ENCODE measurements at regions not wholly inside any gene's neighbourhood (a gene's known extent, or its start where the extent isn't known, plus 50 kb on each side); places are given as distances from the start of the nearest gene placed in this dataset.

DNA sequence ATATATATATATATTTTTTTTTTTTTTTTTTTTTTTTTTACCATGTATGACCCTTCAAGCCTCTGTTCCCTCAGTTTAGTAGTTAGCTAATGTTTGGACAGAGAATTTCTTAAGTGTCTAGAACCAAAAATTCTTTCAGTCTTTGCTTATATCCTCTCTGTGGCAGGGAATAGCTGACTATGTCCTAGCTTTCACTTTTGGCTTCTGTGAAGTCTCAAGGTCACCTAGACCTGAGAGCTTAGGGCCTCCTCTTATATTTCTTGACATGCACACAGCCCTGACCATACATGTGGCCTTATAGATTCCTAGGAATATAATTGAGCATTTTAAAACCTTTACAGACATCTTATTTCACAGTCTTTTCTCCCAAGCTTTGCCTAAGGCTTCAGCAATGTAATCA lies 930.8 kb upstream of the CDH9 start:
- H3K4me2 ChIP-seq (ENCODE audit: insufficient read depth, low read length) = no peak overlapping the region
- H3K27ac ChIP-seq (ENCODE audit: low read depth, low read length) = no peak overlapping the region
- peaks cover 9% of the 10 kb centered on the region for H3K9me3 ChIP-seq (ENCODE audit: low read depth, low read length)
- TF ChIP-seq, protein P1, sequence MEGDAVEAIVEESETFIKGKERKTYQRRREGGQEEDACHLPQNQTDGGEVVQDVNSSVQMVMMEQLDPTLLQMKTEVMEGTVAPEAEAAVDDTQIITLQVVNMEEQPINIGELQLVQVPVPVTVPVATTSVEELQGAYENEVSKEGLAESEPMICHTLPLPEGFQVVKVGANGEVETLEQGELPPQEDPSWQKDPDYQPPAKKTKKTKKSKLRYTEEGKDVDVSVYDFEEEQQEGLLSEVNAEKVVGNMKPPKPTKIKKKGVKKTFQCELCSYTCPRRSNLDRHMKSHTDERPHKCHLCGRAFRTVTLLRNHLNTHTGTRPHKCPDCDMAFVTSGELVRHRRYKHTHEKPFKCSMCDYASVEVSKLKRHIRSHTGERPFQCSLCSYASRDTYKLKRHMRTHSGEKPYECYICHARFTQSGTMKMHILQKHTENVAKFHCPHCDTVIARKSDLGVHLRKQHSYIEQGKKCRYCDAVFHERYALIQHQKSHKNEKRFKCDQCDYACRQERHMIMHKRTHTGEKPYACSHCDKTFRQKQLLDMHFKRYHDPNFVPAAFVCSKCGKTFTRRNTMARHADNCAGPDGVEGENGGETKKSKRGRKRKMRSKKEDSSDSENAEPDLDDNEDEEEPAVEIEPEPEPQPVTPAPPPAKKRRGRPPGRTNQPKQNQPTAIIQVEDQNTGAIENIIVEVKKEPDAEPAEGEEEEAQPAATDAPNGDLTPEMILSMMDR (IDR thresholded peaks at IDR 0.05; ENCODE audit: extremely low read depth, low read depth, low read length) = no peak
- no peaks in the 10 kb centered on the region for H3K79me2 ChIP-seq (ENCODE audit: insufficient read depth, low read length)
- H4K20me1 ChIP-seq (ENCODE audit: insufficient read depth, low read length) = no peaks in the 10 kb centered on the region
- DNase-seq (ENCODE audit: insufficient read length, low spot score, missing footprints) = no peak
- H3K4me1 ChIP-seq (ENCODE audit: insufficient read depth, low read length) = no peaks in the 10 kb centered on the region
- H3K4me3 ChIP-seq (ENCODE audit: insufficient read depth, low read length) = no peak overlapping the region
- no peak overlapping the region for H2AFZ ChIP-seq (ENCODE audit: low read length)
- no peaks in the 10 kb centered on the region for H3K27me3 ChIP-seq (ENCODE audit: insufficient read depth, low read length)
- no peaks in the 10 kb centered on the region for H3K36me3 ChIP-seq (ENCODE audit: insufficient read depth, low read length)

DNA sequence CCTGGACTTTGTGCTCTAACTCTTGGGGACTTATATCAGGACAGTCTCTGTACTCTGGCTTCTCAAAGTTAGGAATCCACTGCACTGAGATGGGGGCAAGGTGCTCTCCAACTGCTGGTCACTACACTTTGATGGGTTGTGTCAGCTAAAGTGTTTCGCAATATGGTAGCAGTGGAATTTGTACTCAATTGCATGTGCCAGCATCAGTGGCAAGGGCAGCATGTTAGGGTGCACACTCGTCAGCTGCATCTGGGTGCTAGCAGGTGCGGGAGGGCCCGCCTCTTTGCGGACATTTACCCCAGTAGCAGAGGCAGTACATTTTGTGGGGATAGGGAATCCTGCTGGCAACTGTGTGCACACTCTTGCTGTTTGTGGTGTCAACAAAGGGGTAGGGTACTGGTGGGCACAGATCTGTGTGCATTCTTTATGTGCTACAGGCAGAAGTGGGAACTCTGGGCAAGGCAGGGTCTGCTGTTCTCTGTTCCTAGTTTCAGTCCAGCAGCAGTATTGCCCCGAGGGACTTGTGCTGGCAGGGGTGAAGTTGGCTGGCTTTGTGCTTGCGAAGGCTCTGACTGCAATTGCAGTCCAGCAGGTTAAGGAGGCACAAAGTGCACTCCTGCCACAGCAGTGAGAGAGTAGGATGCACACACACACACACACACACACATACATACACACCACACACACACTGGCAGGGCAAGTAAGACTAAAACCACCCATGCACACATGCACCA lies 924.8 kb upstream of the CDH9 start:
- no peaks in the 10 kb centered on the region for H3K4me1 ChIP-seq (ENCODE audit: insufficient read depth, low read length)
- DNase-seq (ENCODE audit: insufficient read length, low spot score, missing footprints) = no peak
- H3K4me3 ChIP-seq (ENCODE audit: insufficient read depth, low read length) = no peak overlapping the region
- no peak overlapping the region for H3K4me2 ChIP-seq (ENCODE audit: insufficient read depth, low read length)
- TF ChIP-seq, protein P1 (IDR thresholded peaks at IDR 0.05; ENCODE audit: extremely low read depth, low read depth, low read length) = no peak
- no peaks in the 10 kb centered on the region for H3K27me3 ChIP-seq (ENCODE audit: insufficient read depth, low read length)
- H3K27ac ChIP-seq (ENCODE audit: low read depth, low read length) = no peak overlapping the region
- no peaks in the 10 kb centered on the region for H3K79me2 ChIP-seq (ENCODE audit: insufficient read depth, low read length)
- no peak overlapping the region for H2AFZ ChIP-seq (ENCODE audit: low read length)
- peaks cover 13% of the 10 kb centered on the region for H3K9me3 ChIP-seq (ENCODE audit: low read depth, low read length)
- H3K36me3 ChIP-seq (ENCODE audit: insufficient read depth, low read length) = no peaks in the 10 kb centered on the region
- no peaks in the 10 kb centered on the region for H4K20me1 ChIP-seq (ENCODE audit: insufficient read depth, low read length)

DNA sequence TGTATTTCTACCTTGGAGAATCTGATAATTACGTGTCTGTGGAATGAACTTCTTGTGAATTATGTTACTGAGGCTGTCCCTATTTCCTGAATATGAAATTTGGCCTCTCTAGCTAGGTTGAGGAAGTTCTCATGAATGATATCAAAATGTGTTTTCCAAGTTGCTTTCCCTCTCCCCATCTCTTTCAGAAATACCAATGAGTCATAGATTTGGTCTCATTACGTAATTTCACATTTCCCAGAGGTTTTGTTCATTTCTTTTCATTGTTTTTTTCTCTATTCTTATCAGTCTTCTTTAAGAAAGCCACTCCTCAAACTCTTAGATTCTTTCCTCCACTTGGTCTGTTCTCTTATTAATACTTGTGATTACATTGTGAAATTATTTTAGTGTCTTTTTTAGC lies 923.8 kb upstream of the CDH9 start:
- H3K4me1 ChIP-seq (ENCODE audit: insufficient read depth, low read length) = no peaks in the 10 kb centered on the region
- DNase-seq (ENCODE audit: insufficient read length, low spot score, missing footprints) = no peak
- H2AFZ ChIP-seq (ENCODE audit: low read length) = no peak overlapping the region
- no peak overlapping the region for H3K4me3 ChIP-seq (ENCODE audit: insufficient read depth, low read length)
- no peak overlapping the region for H3K27ac ChIP-seq (ENCODE audit: low read depth, low read length)
- TF ChIP-seq, protein P1 (IDR thresholded peaks at IDR 0.05; ENCODE audit: extremely low read depth, low read depth, low read length) = no peak
- no peaks in the 10 kb centered on the region for H3K36me3 ChIP-seq (ENCODE audit: insufficient read depth, low read length)
- H3K9me3 ChIP-seq (ENCODE audit: low read depth, low read length) = peaks cover 13% of the 10 kb centered on the region
- H3K79me2 ChIP-seq (ENCODE audit: insufficient read depth, low read length) = no peaks in the 10 kb centered on the region
- H3K27me3 ChIP-seq (ENCODE audit: insufficient read depth, low read length) = no peaks in the 10 kb centered on the region
- H3K4me2 ChIP-seq (ENCODE audit: insufficient read depth, low read length) = no peak overlapping the region
- H4K20me1 ChIP-seq (ENCODE audit: insufficient read depth, low read length) = no peaks in the 10 kb centered on the region

DNA sequence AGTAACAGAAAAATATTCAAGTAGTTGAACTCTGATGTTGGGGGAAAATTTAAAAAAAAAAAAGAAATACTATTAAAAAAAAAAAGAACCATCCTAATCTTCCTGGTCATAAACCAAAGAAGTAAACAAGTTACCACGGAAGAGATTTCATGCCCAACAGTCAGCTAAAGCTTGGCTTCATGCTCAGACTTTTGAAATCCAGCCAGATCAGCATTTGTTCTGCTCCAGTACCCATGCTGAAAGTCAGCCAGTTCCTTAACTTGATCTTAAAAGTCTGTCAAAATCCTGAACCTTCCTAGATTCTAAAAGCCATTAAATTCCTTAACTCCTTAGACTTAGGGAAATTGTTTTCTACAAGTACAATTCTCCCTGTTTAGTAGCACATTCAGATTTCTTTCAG lies 908.7 kb upstream of the CDH9 start:
- no peaks in the 10 kb centered on the region for H3K36me3 ChIP-seq (ENCODE audit: insufficient read depth, low read length)
- H3K79me2 ChIP-seq (ENCODE audit: insufficient read depth, low read length) = no peaks in the 10 kb centered on the region
- H3K27me3 ChIP-seq (ENCODE audit: insufficient read depth, low read length) = no peaks in the 10 kb centered on the region
- no peaks in the 10 kb centered on the region for H3K9me3 ChIP-seq (ENCODE audit: low read depth, low read length)
- no peak for DNase-seq (ENCODE audit: insufficient read length, low spot score, missing footprints)
- H3K27ac ChIP-seq (ENCODE audit: low read depth, low read length) = no peak overlapping the region
- no peak overlapping the region for H2AFZ ChIP-seq (ENCODE audit: low read length)
- no peak overlapping the region for H3K4me2 ChIP-seq (ENCODE audit: insufficient read depth, low read length)
- no peaks in the 10 kb centered on the region for H4K20me1 ChIP-seq (ENCODE audit: insufficient read depth, low read length)
- no peak overlapping the region for H3K4me3 ChIP-seq (ENCODE audit: insufficient read depth, low read length)
- TF ChIP-seq, protein P1 (IDR thresholded peaks at IDR 0.05; ENCODE audit: extremely low read depth, low read depth, low read length) = no peak
- no peaks in the 10 kb centered on the region for H3K4me1 ChIP-seq (ENCODE audit: insufficient read depth, low read length)

Measured in osteoblast (primary cell).